HG03442 (cell line): ENCODE measurements at regions not wholly inside any gene's neighbourhood (a gene's known extent, or its start where the extent isn't known, plus 50 kb on each side); places are given as distances from the start of the nearest gene placed in this dataset.
A peak's percentile ranks its signal among the peaks of the same experiment; 100 is the strongest.

Experiments used
- ATAC-seq: cut with Tn5 transposase; IDR thresholded peaks from one replicate; pipeline ENCODE4 v1.9.1; 2021; ENCODE audit warnings: mild to moderate bottlenecking, moderate library complexity; ENCODE audit not compliant: unreplicated experiment

GRCh38 chr2:189267925-189268579 lies 88.5 kb upstream of the COL5A2 start:
- ATAC-seq, result no peak

- no peak for ATAC-seq
Observed at GRCh38 chr2:189268763-189269162, 89.2 kb upstream of the COL5A2 start.

- ATAC-seq, result no peak
Observed at GRCh38 chr2:189273734-189274133, 94.2 kb upstream of the COL5A2 start.

- no peak for ATAC-seq
Observed at GRCh38 chr2:189274361-189274760, 94.8 kb upstream of the COL5A2 start.

- no peak for ATAC-seq
Observed at GRCh38 chr2:189276277-189276676, 96.7 kb upstream of the COL5A2 start.

- no peak for ATAC-seq
Observed at GRCh38 chr2:189281201-189281600, 101.6 kb upstream of the COL5A2 start.

- ATAC-seq, result no peak
Observed at GRCh38 chr2:189285349-189285748, 105.8 kb upstream of the COL5A2 start.

GRCh38 chr2:189285962-189286645 lies 106.5 kb upstream of the COL5A2 start:
- ATAC-seq, result no peak

- ATAC-seq, result no peak
Observed at GRCh38 chr2:189287363-189287762, 107.8 kb upstream of the COL5A2 start.

- ATAC-seq, result peak; percentile 89
Observed at GRCh38 chr2:189287982-189288521, 108.5 kb upstream of the COL5A2 start.

GRCh38 chr2:189291460-189291859 lies 111.9 kb upstream of the COL5A2 start:
- ATAC-seq, result no peak

GRCh38 chr2:189293164-189293563 lies 113.6 kb upstream of the COL5A2 start:
- ATAC-seq, result no peak

- ATAC-seq, result no peak
Observed at GRCh38 chr2:189297446-189297845, 117.9 kb upstream of the COL5A2 start.

- no peak for ATAC-seq
Observed at GRCh38 chr2:189298038-189298437, 118.5 kb upstream of the COL5A2 start.

GRCh38 chr2:189298481-189298880 lies 118.9 kb upstream of the COL5A2 start:
- ATAC-seq, result no peak

GRCh38 chr2:189299974-189300373 lies 120.4 kb upstream of the COL5A2 start:
- ATAC-seq, result no peak

GRCh38 chr2:189300916-189301315 lies 121.4 kb upstream of the COL5A2 start:
- no peak for ATAC-seq

GRCh38 chr2:189302274-189302948 lies 122.8 kb upstream of the COL5A2 start:
- ATAC-seq, result peak; percentile 50

- ATAC-seq, result peak; percentile 38
Observed at GRCh38 chr2:189304360-189304759, 124.8 kb upstream of the COL5A2 start.

GRCh38 chr2:189305291-189305943 lies 125.9 kb upstream of the COL5A2 start:
- ATAC-seq, result no peak

GRCh38 chr2:189306525-189306924 lies 127.0 kb upstream of the COL5A2 start:
- ATAC-seq, result no peak
